ENCODE measurements at regions not wholly inside any gene's neighbourhood (a gene's known extent, or its start where the extent isn't known, plus 50 kb on each side); places are given as distances from the start of the nearest gene placed in this dataset.

- no peaks in the 10 kb centered on the region for H3K9me3 Mint-ChIP-seq (ENCODE audit: unreplicated experiment)
- H3K27me3 Mint-ChIP-seq (ENCODE audit: unreplicated experiment) = no peaks in the 10 kb centered on the region
- H3K36me3 Mint-ChIP-seq (ENCODE audit: unreplicated experiment) = no peaks in the 10 kb centered on the region
- no peak overlapping the region for H3K27ac Mint-ChIP-seq (ENCODE audit: unreplicated experiment)
- TF ChIP-seq, protein P1, sequence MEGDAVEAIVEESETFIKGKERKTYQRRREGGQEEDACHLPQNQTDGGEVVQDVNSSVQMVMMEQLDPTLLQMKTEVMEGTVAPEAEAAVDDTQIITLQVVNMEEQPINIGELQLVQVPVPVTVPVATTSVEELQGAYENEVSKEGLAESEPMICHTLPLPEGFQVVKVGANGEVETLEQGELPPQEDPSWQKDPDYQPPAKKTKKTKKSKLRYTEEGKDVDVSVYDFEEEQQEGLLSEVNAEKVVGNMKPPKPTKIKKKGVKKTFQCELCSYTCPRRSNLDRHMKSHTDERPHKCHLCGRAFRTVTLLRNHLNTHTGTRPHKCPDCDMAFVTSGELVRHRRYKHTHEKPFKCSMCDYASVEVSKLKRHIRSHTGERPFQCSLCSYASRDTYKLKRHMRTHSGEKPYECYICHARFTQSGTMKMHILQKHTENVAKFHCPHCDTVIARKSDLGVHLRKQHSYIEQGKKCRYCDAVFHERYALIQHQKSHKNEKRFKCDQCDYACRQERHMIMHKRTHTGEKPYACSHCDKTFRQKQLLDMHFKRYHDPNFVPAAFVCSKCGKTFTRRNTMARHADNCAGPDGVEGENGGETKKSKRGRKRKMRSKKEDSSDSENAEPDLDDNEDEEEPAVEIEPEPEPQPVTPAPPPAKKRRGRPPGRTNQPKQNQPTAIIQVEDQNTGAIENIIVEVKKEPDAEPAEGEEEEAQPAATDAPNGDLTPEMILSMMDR (IDR thresholded peaks at IDR 0.05; ENCODE audit: partially characterized antibody, unreplicated experiment) = no peak
- no peaks in the 10 kb centered on the region for H3K4me1 Mint-ChIP-seq (ENCODE audit: low read depth, unreplicated experiment)
- no peak overlapping the region for H3K4me3 Mint-ChIP-seq (ENCODE audit: unreplicated experiment)
- DNase-seq = no peak
Observed at GRCh38 chr6:40054602-40055001, 120.3 kb upstream of the MOCS1 start.

DNA sequence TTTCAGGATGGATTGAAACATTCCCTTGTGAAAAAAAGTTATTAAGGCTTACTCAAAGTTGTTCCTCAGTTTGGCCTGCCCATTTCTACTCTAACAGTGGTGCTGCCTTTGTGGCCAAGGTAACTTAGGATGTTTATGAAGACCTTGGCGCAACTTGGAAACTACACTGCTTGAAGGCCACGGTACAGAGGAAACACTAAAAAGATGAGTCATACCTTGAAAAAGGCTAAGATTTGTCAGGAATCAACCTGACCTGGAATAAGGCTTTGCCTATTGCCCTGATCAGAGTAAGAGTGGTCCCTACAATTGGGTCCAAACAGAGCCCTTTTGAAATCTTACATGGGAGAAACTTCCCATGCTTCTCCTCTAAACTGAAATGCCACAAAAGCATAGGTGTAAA is 119.9 kb upstream of the MOCS1 start:
- no peaks in the 10 kb centered on the region for H3K4me1 Mint-ChIP-seq (ENCODE audit: low read depth, unreplicated experiment)
- no peaks in the 10 kb centered on the region for H3K36me3 Mint-ChIP-seq (ENCODE audit: unreplicated experiment)
- peaks cover 2% of the 10 kb centered on the region for H3K27me3 Mint-ChIP-seq (ENCODE audit: unreplicated experiment)
- H3K9me3 Mint-ChIP-seq (ENCODE audit: unreplicated experiment) = no peaks in the 10 kb centered on the region
- no peak overlapping the region for H3K27ac Mint-ChIP-seq (ENCODE audit: unreplicated experiment)
- TF ChIP-seq, protein P1 (IDR thresholded peaks at IDR 0.05; ENCODE audit: partially characterized antibody, unreplicated experiment) = no peak
- DNase-seq = no peak
- no peak overlapping the region for H3K4me3 Mint-ChIP-seq (ENCODE audit: unreplicated experiment)

DNA sequence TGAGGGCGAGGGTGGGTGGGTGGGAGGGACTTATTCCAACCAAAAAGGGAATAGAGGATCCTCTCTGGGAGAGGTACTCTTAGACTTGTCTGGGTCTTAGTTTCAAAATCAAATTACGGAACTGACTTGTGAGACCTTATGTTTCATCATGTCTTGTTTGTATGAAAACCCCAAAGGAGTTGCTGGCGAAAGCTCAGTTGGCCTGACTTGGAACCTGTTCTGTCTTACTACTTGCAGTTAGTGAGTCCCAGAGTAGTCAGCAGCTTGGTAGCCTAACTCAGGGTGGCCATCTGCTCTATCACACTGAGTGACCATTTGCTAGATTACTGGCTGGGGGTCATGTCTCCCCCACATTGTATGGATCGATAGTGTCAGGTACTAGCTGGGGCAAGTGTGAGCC is 114.9 kb upstream of the MOCS1 start:
- no peaks in the 10 kb centered on the region for H3K9me3 Mint-ChIP-seq (ENCODE audit: unreplicated experiment)
- peaks cover 2% of the 10 kb centered on the region for H3K27me3 Mint-ChIP-seq (ENCODE audit: unreplicated experiment)
- no peak for DNase-seq
- no peak overlapping the region for H3K27ac Mint-ChIP-seq (ENCODE audit: unreplicated experiment)
- H3K4me1 Mint-ChIP-seq (ENCODE audit: low read depth, unreplicated experiment) = no peaks in the 10 kb centered on the region
- H3K4me3 Mint-ChIP-seq (ENCODE audit: unreplicated experiment) = no peak overlapping the region
- TF ChIP-seq, protein P1 (IDR thresholded peaks at IDR 0.05; ENCODE audit: partially characterized antibody, unreplicated experiment) = no peak
- no peaks in the 10 kb centered on the region for H3K36me3 Mint-ChIP-seq (ENCODE audit: unreplicated experiment)

GRCh38 chr6:40044196-40044595 is 109.9 kb upstream of the MOCS1 start:
- Mint-ChIP-seq H3K27ac (ENCODE audit: unreplicated experiment) (no peak overlapping the region), H3K4me1 (ENCODE audit: low read depth, unreplicated experiment) (no peaks in the 10 kb centered on the region), H3K27me3 (ENCODE audit: unreplicated experiment) (peaks cover under 1% of the 10 kb centered on the region), H3K9me3 (ENCODE audit: unreplicated experiment) (peaks cover 2% of the 10 kb centered on the region), H3K36me3 (ENCODE audit: unreplicated experiment) (no peaks in the 10 kb centered on the region), H3K4me3 (ENCODE audit: unreplicated experiment) (no peak overlapping the region)
- TF ChIP-seq, protein P1 (IDR thresholded peaks at IDR 0.05; ENCODE audit: partially characterized antibody, unreplicated experiment) = no peak
- DNase-seq = no peak

GRCh38 chr6:40042232-40042631 is 108.0 kb upstream of the MOCS1 start:
- Mint-ChIP-seq H3K36me3 (ENCODE audit: unreplicated experiment) (no peaks in the 10 kb centered on the region), H3K4me1 (ENCODE audit: low read depth, unreplicated experiment) (no peaks in the 10 kb centered on the region)
- TF ChIP-seq, protein P1 (IDR thresholded peaks at IDR 0.05; ENCODE audit: partially characterized antibody, unreplicated experiment) = no peak

More at GRCh38 chr6:40042232-40042631, 108.0 kb upstream of the MOCS1 start:
- peaks cover 6% of the 10 kb centered on the region for H3K27me3 Mint-ChIP-seq (ENCODE audit: unreplicated experiment)
- H3K27ac Mint-ChIP-seq (ENCODE audit: unreplicated experiment) = no peak overlapping the region
- peaks cover 2% of the 10 kb centered on the region for H3K9me3 Mint-ChIP-seq (ENCODE audit: unreplicated experiment)
- no peak overlapping the region for H3K4me3 Mint-ChIP-seq (ENCODE audit: unreplicated experiment)
- no peak for DNase-seq
